ENCODE measurements at regions not wholly inside any gene's neighbourhood (a gene's known extent, or its start where the extent isn't known, plus 50 kb on each side); places are given as distances from the start of the nearest gene placed in this dataset.
A peak's percentile ranks its signal among the peaks of the same experiment; 100 is the strongest.

DNA sequence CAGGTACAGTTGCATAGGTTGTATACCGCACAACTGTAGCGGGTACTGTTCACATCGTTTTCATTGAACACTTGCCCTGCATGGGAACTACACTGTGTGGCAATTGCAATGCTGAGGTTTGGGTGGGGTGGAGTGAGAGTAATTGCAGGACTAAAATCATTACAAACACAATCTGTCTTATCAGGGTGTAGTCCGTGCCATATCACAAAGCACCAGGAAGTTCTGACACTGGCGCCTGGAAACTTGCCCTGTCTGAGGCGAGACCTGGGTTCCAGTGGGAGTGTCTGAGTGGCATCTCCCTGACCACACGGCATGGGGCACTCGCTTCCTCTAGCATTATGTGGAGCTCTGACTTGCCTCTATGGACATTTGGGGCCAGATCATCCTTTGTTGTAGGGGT lies 153.4 kb downstream of the RGS9 start (continued):
- no peak for TF ChIP-seq REST (IDR thresholded peaks at IDR 0.05; ENCODE audit: unreplicated experiment)
- no peak for TF ChIP-seq POLR2AphosphoS5 (IDR thresholded peaks at IDR 0.05; ENCODE audit: low read depth)
- TF ChIP-seq ZNF462 (CRISPR knock-in tag; IDR thresholded peaks at IDR 0.05) = no peak
- TF ChIP-seq ZNF331 (CRISPR knock-in tag; IDR thresholded peaks at IDR 0.05; ENCODE audit: low read depth) = no peak

GRCh38 chr17:65290056-65290455 lies 152.9 kb downstream of the RGS9 start:
- Histone ChIP-seq H3K36me3 (ENCODE audit: insufficient read depth) (no peaks in the 10 kb centered on the region; the same call in 1 of the 2 replicates), H3K79me2 (replicated peaks; ENCODE audit: insufficient read depth) (no peaks in the 10 kb centered on the region), H3F3A (replicated peaks; ENCODE audit: low read depth) (no peaks in the 10 kb centered on the region), H2AFZ (no peak overlapping the region), H4K20me1 (replicated peaks; ENCODE audit: insufficient read depth) (no peaks in the 10 kb centered on the region), H3K4me2 (peak overlapping the region; percentile 59; the same call in 1 of the 2 replicates), H3K9me2 (ENCODE audit: insufficient read depth) (peaks cover 5% of the 10 kb centered on the region), H3K4me3 (no peak overlapping the region), H3K4me1 (ENCODE audit: insufficient read depth) (peaks cover 10% of the 10 kb centered on the region), H3K27me3 (ENCODE audit: insufficient read depth) (no peaks in the 10 kb centered on the region), H3K27ac (ENCODE audit: low read depth) (no peak overlapping the region)
- DNase-seq (ENCODE audit: low spot score) (no peak), ATAC-seq (no peak)
- Mint-ChIP-seq H3K27me3 (ENCODE audit: insufficient read depth, low read depth, poor library complexity) (peaks cover 9% of the 10 kb centered on the region), H3K4me3 (no peak overlapping the region), H3K4me1 (peaks cover 19% of the 10 kb centered on the region), H3K27ac (no peak overlapping the region), H3K36me3 (ENCODE audit: low read depth) (peaks cover 9% of the 10 kb centered on the region; the same call in 2 of the 3 replicates), H3K9me3 (peaks cover 14% of the 10 kb centered on the region)
- TF ChIP-seq REST (IDR thresholded peaks at IDR 0.05; ENCODE audit: unreplicated experiment) (no peak), CREB1 (CRISPR knock-in tag; IDR thresholded peaks at IDR 0.05; ENCODE audit: low read depth) (no peak), ZNF114 (CRISPR knock-in tag; IDR thresholded peaks at IDR 0.05) (no peak)
